ENCODE measurements at regions not wholly inside any gene's neighbourhood (a gene's known extent, or its start where the extent isn't known, plus 50 kb on each side); places are given as distances from the start of the nearest gene placed in this dataset.

DNA sequence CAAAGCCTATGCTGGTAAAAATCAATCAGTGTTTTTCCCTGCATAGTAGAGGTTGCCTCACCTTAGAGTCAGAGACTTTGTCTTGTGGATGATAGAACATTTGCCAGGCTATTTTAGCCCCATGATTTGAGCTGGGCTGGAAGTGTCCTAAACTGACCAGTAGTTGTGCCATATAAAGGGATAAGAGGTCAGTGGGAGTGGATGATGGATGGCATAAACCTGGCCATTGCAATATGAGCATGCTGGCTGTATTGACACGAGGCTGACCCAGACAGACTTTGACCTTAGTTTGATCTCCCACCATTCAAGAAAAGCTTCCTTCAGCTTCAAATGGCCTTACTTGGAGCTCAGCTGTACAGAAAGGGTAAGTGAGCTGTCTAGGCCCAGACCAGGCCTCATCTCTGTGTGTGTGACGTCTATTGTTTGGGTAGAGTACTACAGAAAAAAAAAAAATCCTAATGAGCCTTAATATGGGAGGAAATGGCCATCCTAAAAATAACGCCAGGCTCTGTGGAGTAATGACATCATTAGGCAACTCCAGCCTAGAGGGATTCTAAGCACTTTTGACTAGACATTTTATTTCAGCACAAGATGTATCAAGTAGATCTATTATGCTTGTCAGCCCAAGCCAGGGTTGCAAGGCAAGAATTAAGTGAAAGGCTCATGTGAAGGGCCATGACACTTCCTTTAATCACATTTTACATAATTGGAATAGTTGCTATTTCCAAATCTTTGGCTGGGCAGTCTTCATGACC, 51.3 kb upstream of the CADM1 start:
- no peak for DNase-seq
